Uterus (tissue), 2 donors: ENCODE measurements at regions not wholly inside any gene's neighbourhood (a gene's known extent, or its start where the extent isn't known, plus 50 kb on each side); places are given as distances from the start of the nearest gene placed in this dataset.
"Not testable (repeated sequence)": the region's sequence is repeated elsewhere in the genome, so short reads cannot be mapped to it uniquely, and the experiment has no call there.

Experiments used
- POLR2A ChIP-seq, 2 donors: fragments of 450-650 bp; IDR thresholded peaks; one replicate each; pipeline ENCODE4 v1.6.1; 2016; ENCODE audit warnings: antibody characterized with exemption in 2 of 2, mild to moderate bottlenecking in 1 of 2, moderate library complexity in 1 of 2
- TF ChIP-seq, protein P1 (sequence below), 4 experiments: fragments of 200-600 bp in 2 of 4; fragments of 450-650 bp in 2 of 4; sonication (generic) in 2 of 4; IDR thresholded peaks; one replicate each; pipeline ENCODE4 v1.5.1; 2016 to 2019; ENCODE audit warnings: antibody characterized with exemption in 4 of 4, mild to moderate bottlenecking in 2 of 4, moderate library complexity in 1 of 4

DNA sequence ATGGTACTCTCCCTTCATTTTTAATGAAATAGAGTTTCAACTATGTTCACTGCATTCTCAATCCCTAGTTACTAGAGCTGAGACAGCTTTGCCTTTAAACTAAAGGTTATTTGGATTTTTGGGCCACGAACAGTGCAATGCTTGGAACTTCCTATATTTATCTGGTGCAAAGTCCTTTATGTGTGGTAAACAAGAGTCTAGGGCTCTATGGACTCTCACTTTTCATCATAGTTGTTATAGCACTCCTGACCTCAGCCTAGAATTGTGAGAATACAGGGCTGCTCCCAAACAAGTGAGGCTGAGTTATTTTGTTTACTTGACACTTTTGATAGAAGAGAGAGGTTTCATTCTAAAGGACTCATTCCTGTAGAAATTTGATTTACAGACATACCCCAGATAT, 144.9 kb upstream of the POMZP3 start:
- TF ChIP-seq POLR2A (IDR thresholded peaks at IDR 0.05): not testable (repeated sequence)
- TF ChIP-seq, protein P1, sequence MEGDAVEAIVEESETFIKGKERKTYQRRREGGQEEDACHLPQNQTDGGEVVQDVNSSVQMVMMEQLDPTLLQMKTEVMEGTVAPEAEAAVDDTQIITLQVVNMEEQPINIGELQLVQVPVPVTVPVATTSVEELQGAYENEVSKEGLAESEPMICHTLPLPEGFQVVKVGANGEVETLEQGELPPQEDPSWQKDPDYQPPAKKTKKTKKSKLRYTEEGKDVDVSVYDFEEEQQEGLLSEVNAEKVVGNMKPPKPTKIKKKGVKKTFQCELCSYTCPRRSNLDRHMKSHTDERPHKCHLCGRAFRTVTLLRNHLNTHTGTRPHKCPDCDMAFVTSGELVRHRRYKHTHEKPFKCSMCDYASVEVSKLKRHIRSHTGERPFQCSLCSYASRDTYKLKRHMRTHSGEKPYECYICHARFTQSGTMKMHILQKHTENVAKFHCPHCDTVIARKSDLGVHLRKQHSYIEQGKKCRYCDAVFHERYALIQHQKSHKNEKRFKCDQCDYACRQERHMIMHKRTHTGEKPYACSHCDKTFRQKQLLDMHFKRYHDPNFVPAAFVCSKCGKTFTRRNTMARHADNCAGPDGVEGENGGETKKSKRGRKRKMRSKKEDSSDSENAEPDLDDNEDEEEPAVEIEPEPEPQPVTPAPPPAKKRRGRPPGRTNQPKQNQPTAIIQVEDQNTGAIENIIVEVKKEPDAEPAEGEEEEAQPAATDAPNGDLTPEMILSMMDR (IDR thresholded peaks at IDR 0.05): not testable (repeated sequence)
